ENCODE measurements at regions not wholly inside any gene's neighbourhood (a gene's known extent, or its start where the extent isn't known, plus 50 kb on each side); places are given as distances from the start of the nearest gene placed in this dataset.

DNA sequence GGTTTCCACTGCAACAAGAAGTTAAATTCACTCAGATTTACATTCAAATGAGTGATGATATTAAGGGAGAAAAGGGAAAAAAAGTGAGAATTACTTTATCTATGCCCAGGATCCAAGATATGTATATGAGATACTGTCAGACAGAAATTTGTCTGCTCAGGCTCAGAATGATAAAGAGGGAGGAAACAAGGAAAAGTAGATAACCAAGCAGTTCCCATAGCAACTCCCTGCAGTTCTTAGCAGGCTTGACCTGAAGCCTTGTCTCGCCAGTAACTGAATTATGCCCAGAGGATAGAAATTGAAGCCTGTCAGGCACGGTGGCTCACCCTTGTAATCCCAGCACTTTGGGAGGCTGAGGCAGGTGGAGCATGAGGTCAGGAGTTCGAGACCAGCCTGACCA is 304.4 kb downstream of the TLE1 start:
- BruUV-seq (replicated peaks), result no TSS peak
- Mint-ChIP-seq H3K27ac (ENCODE audit: low read depth, unreplicated experiment) (no peak overlapping the region), H3K36me3 (ENCODE audit: insufficient read depth, unreplicated experiment) (no peaks in the 10 kb centered on the region), H3K9me3 (ENCODE audit: unreplicated experiment) (no peaks in the 10 kb centered on the region), H3K4me3 (ENCODE audit: unreplicated experiment) (no peak overlapping the region), H3K4me1 (ENCODE audit: insufficient read depth, unreplicated experiment) (peaks cover 13% of the 10 kb centered on the region), H3K27me3 (ENCODE audit: insufficient read depth, unreplicated experiment) (no peaks in the 10 kb centered on the region)
- no peak for DNase-seq (ENCODE audit: unreplicated experiment)
- ChIA-PET POLR2A (no interaction called here), CTCF (no interaction called here)
- TF ChIP-seq, protein P1, sequence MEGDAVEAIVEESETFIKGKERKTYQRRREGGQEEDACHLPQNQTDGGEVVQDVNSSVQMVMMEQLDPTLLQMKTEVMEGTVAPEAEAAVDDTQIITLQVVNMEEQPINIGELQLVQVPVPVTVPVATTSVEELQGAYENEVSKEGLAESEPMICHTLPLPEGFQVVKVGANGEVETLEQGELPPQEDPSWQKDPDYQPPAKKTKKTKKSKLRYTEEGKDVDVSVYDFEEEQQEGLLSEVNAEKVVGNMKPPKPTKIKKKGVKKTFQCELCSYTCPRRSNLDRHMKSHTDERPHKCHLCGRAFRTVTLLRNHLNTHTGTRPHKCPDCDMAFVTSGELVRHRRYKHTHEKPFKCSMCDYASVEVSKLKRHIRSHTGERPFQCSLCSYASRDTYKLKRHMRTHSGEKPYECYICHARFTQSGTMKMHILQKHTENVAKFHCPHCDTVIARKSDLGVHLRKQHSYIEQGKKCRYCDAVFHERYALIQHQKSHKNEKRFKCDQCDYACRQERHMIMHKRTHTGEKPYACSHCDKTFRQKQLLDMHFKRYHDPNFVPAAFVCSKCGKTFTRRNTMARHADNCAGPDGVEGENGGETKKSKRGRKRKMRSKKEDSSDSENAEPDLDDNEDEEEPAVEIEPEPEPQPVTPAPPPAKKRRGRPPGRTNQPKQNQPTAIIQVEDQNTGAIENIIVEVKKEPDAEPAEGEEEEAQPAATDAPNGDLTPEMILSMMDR (IDR thresholded peaks at IDR 0.05; ENCODE audit: unreplicated experiment), result no peak
- intact Hi-C loops (cut with micrococcal nuclease), result no loop called here

DNA sequence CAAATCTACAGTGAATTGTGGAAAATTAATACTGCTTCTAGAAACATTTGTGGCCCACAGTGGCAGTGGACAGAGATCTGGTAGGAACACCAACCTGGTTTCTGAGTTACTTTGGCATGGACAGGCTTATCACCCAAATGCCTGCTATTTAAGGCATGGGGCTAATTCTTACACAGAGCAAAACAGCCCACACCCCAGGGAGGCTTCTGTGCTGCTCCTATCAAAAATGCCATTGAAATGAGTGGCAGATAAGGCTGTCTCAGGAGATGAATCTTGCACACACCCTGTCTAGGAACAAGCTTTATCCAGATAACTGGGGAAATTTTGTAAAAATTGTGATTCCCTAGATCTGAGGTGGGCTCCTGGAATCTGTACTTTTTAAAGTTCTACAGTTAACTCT is 307.1 kb downstream of the TLE1 start:
- H3K4me1 Mint-ChIP-seq (ENCODE audit: insufficient read depth, unreplicated experiment), result no peaks in the 10 kb centered on the region
- ChIA-PET POLR2A (no interaction called here), CTCF (no interaction called here)
- BruUV-seq (replicated peaks), result no TSS peak
- no peak overlapping the region for H3K27ac Mint-ChIP-seq (ENCODE audit: low read depth, unreplicated experiment)
- TF ChIP-seq, protein P1 (IDR thresholded peaks at IDR 0.05; ENCODE audit: unreplicated experiment), result no peak
- no peak for DNase-seq (ENCODE audit: unreplicated experiment)
- intact Hi-C loops (cut with micrococcal nuclease), result no loop called here
- no peaks in the 10 kb centered on the region for H3K36me3 Mint-ChIP-seq (ENCODE audit: insufficient read depth, unreplicated experiment)
- no peaks in the 10 kb centered on the region for H3K27me3 Mint-ChIP-seq (ENCODE audit: insufficient read depth, unreplicated experiment)
- H3K9me3 Mint-ChIP-seq (ENCODE audit: unreplicated experiment), result no peaks in the 10 kb centered on the region
- no peak overlapping the region for H3K4me3 Mint-ChIP-seq (ENCODE audit: unreplicated experiment)

DNA sequence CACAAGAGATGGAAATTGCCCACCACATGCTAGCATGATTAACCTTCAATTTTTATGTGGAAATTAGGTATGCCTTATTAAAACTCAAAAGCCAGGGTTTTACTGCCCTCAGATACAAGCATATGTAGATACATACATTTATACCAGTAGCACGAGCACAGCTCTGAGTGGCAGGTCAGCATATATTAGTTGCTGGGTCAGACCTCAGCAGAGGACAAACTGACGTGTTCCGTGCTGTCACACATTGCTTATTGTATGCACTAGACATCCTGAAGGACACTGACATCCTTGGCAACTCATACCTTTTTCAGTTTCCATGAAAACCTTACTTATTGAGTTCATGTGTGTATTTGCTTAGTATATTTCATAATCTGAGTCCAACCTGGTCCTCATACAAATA is 307.7 kb downstream of the TLE1 start:
- DNase-seq (ENCODE audit: unreplicated experiment), result no peak
- H3K4me1 Mint-ChIP-seq (ENCODE audit: insufficient read depth, unreplicated experiment), result no peaks in the 10 kb centered on the region
- ChIA-PET CTCF (no interaction called here), POLR2A (interaction anchor here (0.8 kb wide), 1 partner anchor 22 kb away, joined by 3 read pairs; no protein-coding TSS in a partner anchor)
- H3K27me3 Mint-ChIP-seq (ENCODE audit: insufficient read depth, unreplicated experiment), result no peaks in the 10 kb centered on the region
- no TSS peak for BruUV-seq (replicated peaks)
- no peak overlapping the region for H3K27ac Mint-ChIP-seq (ENCODE audit: low read depth, unreplicated experiment)
- no peaks in the 10 kb centered on the region for H3K9me3 Mint-ChIP-seq (ENCODE audit: unreplicated experiment)
- TF ChIP-seq, protein P1 (IDR thresholded peaks at IDR 0.05; ENCODE audit: unreplicated experiment), result no peak
- H3K4me3 Mint-ChIP-seq (ENCODE audit: unreplicated experiment), result no peak overlapping the region
- intact Hi-C loops (cut with micrococcal nuclease), result no loop called here
- no peaks in the 10 kb centered on the region for H3K36me3 Mint-ChIP-seq (ENCODE audit: insufficient read depth, unreplicated experiment)

DNA sequence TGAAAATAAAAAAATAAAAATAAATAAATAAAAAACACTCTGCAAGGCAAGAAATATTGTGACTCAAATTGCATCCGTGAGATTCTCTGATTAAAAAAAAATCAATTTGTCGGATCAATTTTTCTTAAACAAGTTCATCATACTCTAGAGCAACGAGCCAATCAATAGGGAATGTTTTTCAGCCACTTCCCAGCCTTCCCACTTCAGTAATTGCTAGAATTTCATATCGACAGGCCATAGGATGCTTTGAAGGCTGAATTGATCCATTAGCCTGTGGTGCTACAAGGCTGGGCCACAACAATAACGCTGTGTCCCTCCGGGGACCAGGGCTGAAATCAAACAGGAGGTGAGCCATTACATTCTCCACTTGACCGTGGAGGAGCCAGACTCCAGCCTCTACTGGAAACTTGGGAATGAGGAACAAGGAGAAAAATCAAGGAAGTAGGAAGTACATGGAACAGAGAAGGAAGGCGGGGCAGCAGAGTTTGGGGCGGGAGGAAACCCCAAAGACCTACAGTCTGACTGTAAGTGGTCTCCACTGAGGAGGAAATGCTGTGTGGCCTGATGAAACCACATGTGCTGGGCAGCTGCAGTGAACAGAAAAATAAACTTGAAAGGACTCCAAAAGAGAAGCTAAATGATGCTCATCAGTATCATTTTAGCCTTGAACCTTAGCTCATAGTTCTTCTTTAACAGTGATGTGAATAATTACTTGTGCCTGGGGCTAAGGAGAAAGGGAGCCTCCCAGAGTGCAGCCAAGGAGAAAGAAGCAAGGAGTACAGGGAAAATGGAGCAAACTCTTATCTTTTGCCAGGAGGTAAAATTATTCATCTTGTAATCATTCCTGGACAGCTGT is 308.6 kb downstream of the TLE1 start:
- no TSS peak for BruUV-seq (replicated peaks)

More for the DNA sequence above, 308.6 kb downstream of the TLE1 start:
- Mint-ChIP-seq H3K27ac (ENCODE audit: low read depth, unreplicated experiment) (no peak overlapping the region), H3K4me3 (ENCODE audit: unreplicated experiment) (no peak overlapping the region), H3K27me3 (ENCODE audit: insufficient read depth, unreplicated experiment) (no peaks in the 10 kb centered on the region), H3K9me3 (ENCODE audit: unreplicated experiment) (no peaks in the 10 kb centered on the region), H3K4me1 (ENCODE audit: insufficient read depth, unreplicated experiment) (no peaks in the 10 kb centered on the region), H3K36me3 (ENCODE audit: insufficient read depth, unreplicated experiment) (no peaks in the 10 kb centered on the region)
- intact Hi-C loops (cut with micrococcal nuclease), result no loop called here
- no peak for DNase-seq (ENCODE audit: unreplicated experiment)
- ChIA-PET POLR2A (interaction anchor here (0.8 kb wide), 1 partner anchor 21 kb away, joined by 3 read pairs; no protein-coding TSS in a partner anchor), CTCF (interaction anchor here (0.6 kb wide), 1 partner anchor 178 kb away, joined by 3 read pairs; no protein-coding TSS in a partner anchor)
- TF ChIP-seq, protein P1 (IDR thresholded peaks at IDR 0.05; ENCODE audit: unreplicated experiment), result no peak

All from MCF 10A (cell line).